ENCODE measurements at regions not wholly inside any gene's neighbourhood (a gene's known extent, or its start where the extent isn't known, plus 50 kb on each side); places are given as distances from the start of the nearest gene placed in this dataset.
A peak's percentile ranks its signal among the peaks of the same experiment; 100 is the strongest.

- Histone ChIP-seq H3K27me3 (no peaks in the 10 kb centered on the region), H3K36me3 (no peaks in the 10 kb centered on the region), H3K4me1 (peaks cover 0 to 12% (median 6%) of the 10 kb centered on the region in 4 donors), H3K9me3 (no peaks in the 10 kb centered on the region), H3K4me3 (no peak overlapping the region), H3K27ac (no peak overlapping the region)
- intact Hi-C loops (cut with DNase I; ENCODE audit: low total_unique reads) = no loop called here
- no peak for TF ChIP-seq CTCF (IDR thresholded peaks at IDR 0.05)
- no peak for DNase-seq
Measured at GRCh38 chr17:72404872-72405271, 284.1 kb downstream of the SOX9 start.

- no peak for TF ChIP-seq CTCF (IDR thresholded peaks at IDR 0.05)
- Histone ChIP-seq H3K4me3 (no peak overlapping the region), H3K4me1 (peaks cover 0 to 12% (median 6%) of the 10 kb centered on the region in 4 donors), H3K9me3 (no peaks in the 10 kb centered on the region), H3K27ac (no peak overlapping the region), H3K27me3 (no peaks in the 10 kb centered on the region), H3K36me3 (no peaks in the 10 kb centered on the region)
- intact Hi-C loops (cut with DNase I; ENCODE audit: low total_unique reads) = no loop called here
- DNase-seq = no peak
Measured at GRCh38 chr17:72405662-72406230, 284.9 kb downstream of the SOX9 start.

GRCh38 chr17:72406498-72406897 lies 285.7 kb downstream of the SOX9 start:
- no peak for DNase-seq
- intact Hi-C loops (cut with DNase I; ENCODE audit: low total_unique reads) = no loop called here
- Histone ChIP-seq H3K36me3 (no peaks in the 10 kb centered on the region), H3K4me1 (peaks cover 0 to 12% (median 6%) of the 10 kb centered on the region in 4 donors), H3K27ac (no peak overlapping the region), H3K4me3 (no peak overlapping the region), H3K9me3 (no peaks in the 10 kb centered on the region), H3K27me3 (no peaks in the 10 kb centered on the region)
- TF ChIP-seq CTCF (IDR thresholded peaks at IDR 0.05) = no peak

- DNase-seq = peak; percentile 34 to 80
- Histone ChIP-seq H3K27ac (no peak overlapping the region), H3K27me3 (peaks cover 0 to 3% of the 10 kb centered on the region in 2 donors), H3K9me3 (no peaks in the 10 kb centered on the region), H3K4me1 (peaks cover 0 to 12% (median 6%) of the 10 kb centered on the region in 4 donors), H3K36me3 (no peaks in the 10 kb centered on the region), H3K4me3 (no peak overlapping the region)
- no peak for TF ChIP-seq CTCF (IDR thresholded peaks at IDR 0.05)
- intact Hi-C loops (cut with DNase I; ENCODE audit: low total_unique reads) = no loop called here
Measured at GRCh38 chr17:72407336-72407909, 286.6 kb downstream of the SOX9 start.

- Histone ChIP-seq H3K9me3 (no peaks in the 10 kb centered on the region), H3K36me3 (no peaks in the 10 kb centered on the region), H3K27me3 (peaks cover 0 to 6% of the 10 kb centered on the region in 2 donors), H3K4me3 (no peak overlapping the region), H3K27ac (no peak overlapping the region), H3K4me1 (peaks cover 0 to 12% (median 6%) of the 10 kb centered on the region in 4 donors)
- intact Hi-C loops (cut with DNase I; ENCODE audit: low total_unique reads) = no loop called here
- TF ChIP-seq CTCF (IDR thresholded peaks at IDR 0.05) = no peak
- DNase-seq = no peak
Measured at GRCh38 chr17:72407931-72408330, 287.1 kb downstream of the SOX9 start.
